ENCODE measurements at regions not wholly inside any gene's neighbourhood (a gene's known extent, or its start where the extent isn't known, plus 50 kb on each side); places are given as distances from the start of the nearest gene placed in this dataset.

DNA sequence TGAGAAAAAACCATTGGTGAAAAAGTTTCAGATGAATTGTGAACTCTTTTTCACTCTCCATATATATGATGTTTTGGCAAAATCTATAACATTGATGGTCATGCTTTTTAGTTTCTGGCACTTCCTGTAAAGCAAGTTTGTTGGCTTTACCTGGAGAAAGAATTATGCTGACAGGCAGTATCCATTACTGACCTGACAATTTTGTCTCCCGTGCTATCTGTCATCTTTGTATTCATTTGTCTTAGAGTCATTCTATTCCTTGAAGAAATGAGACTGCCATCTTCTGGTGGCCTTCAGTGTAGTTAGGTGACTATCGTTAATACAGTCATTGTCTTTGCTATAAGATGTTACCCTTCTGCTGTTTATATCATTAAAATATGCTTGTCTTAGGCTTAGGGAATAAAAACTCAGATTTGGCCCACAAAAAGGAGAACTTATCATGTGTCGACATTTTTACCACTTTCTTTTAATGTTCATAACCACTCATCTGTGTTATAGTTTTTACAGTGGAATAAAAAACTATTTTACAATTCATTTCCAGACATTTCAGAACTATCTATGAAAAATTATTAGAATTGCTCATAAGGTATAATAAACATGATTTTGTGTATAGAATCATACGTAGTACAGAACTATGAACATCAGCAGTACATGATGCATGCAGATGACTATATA, 707.0 kb downstream of the EPM2A start:
- in situ Hi-C loops (cut with MboI; ENCODE audit: low sequenced_read_pairs) = no loop called here

DNA sequence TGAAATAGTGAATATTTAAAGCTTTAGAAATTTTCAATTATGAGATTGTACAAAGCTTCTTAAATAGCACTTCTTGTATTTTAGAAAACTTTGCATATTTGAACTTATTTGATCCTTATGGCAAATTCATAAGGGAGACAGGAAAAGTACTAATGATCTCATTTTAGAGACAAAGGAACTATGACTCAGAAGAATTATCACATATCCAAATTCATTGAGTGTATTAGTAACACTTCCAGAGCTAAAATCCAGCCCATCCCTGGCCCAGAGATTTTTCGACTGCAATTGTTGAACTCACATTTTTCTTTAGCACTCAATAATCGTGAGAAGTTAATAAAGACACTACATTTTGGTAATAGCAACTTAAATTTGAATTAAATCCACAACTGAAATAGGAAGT, 704.3 kb downstream of the EPM2A start:
- in situ Hi-C loops (cut with MboI; ENCODE audit: low sequenced_read_pairs) = loop anchor here (10.0 kb wide), 1 partner anchor 446 kb away; no protein-coding TSS in a partner anchor

DNA sequence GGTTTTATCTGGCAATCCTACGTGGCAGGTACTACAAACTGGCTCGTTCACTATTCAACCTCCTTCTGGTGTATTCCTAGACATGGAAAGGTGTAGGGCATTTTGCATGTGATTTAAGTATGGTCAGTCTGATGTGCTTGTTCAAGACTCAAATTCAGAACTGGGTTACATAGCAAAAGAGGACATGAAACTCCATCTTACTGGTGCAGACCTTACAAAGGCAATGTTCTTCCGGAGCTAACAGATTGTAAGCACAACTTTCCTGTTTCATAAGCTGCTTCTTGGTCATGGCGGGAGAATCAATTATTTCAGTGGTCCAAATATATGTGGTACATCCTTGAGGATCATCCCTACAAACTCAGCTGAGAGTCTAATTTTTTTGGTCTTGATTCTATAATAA, 703.4 kb downstream of the EPM2A start:
- in situ Hi-C loops (cut with MboI; ENCODE audit: low sequenced_read_pairs) = loop anchor here (10.0 kb wide), 1 partner anchor 447 kb away; no protein-coding TSS in a partner anchor

DNA sequence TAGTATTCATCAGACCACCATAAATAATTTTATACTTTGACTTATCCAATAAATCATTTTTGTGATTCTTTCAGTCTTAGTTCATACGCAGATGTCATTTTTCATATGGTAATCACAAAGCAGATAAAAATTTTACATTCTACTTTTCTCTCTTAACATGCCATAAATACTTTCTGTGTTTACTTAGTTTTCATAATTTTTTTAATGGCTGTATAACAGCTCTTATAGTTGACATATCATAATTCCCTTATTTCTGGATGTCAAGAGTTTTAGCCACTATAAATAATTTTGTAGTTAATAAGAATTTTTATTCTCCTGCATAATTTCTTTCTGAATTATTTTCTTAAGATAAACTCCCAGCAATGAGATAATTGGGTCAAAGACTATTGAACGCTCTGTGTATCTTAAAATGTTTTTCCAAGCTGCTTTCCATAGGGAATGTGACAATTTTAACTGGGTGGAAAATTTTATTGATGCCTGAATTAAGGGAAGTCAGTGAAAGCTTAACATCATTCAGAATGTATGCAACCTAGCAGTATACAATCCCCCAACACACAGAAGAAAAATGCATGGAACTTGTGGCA, 702.7 kb downstream of the EPM2A start:
- in situ Hi-C loops (cut with MboI; ENCODE audit: low sequenced_read_pairs) = loop anchor here (10.0 kb wide), 1 partner anchor 448 kb away; no protein-coding TSS in a partner anchor

DNA sequence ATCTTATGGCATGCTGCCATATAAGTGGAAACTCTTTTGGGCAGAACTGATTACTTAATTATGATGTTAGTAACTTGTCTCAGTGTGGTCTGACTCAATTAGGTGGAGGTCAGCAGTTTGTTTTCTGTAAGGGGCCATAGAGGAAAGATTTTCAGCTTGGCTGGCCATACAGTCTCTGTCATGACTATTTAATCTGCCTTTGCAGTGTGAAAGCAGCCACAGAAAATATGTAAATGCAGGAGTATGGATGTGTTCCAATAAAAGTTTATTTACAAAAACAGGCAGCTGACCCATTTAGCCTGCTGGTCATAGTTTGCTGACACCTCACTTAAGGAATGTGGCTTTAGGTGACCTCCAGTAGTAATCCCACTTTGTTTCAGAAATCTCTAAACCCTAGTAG, 700.7 kb downstream of the EPM2A start:
- in situ Hi-C loops (cut with MboI; ENCODE audit: low sequenced_read_pairs) = loop anchor here (10.0 kb wide), 1 partner anchor 450 kb away; no protein-coding TSS in a partner anchor

DNA sequence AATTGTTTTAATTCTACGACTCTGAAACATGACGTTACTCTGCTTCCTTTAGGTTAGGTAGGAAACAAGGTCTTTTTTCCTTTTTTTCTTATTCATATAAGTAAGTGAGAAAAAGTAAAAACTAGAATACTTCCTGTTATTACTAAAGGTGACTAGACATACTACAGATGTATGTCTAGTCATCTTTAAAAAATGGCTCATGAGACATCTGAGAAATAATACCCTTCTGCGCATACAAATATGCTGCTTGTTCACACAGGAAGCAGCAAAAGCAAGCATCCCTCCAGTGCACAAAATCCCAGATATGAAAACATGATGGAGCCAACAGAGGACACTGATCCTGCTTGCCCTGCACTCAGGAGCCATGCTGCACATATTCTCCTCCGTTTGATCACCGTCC, 699.1 kb downstream of the EPM2A start:
- in situ Hi-C loops (cut with MboI; ENCODE audit: low sequenced_read_pairs) = loop anchor here (10.0 kb wide), 1 partner anchor 451 kb away; no protein-coding TSS in a partner anchor

DNA sequence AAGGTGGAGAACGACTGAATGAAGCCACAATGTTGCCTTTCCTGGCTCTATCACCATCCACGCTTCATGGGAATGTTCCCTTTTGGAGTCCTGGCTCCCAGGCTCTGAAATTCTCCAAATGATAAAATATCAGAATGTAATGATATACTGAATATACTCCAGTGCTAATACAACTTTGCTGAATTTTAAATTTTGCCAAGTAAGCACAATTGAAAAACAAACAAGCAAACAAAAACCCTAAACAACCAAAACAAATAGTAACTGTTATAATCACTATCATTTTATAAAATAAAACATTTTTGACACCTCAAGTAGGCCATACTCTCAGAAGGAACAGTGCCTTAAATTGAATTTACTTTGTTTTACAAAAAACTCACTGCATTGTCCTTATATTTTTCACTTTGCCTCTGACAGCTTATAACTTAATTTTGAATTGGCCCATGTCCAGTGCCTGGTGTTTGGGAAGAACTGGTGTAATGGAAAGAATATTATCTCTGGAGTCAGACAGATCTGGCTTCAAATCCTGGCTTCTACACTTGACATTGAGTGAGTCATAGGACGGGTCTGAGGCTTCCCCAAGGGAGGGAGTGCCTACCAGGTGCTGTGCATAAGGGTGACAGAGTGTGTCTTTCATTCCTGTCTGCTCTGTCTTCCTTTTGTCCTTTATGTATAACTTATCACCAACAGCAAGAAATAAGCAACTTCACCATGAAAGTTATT, 698.3 kb downstream of the EPM2A start:
- in situ Hi-C loops (cut with MboI; ENCODE audit: low sequenced_read_pairs) = loop anchor here (10.0 kb wide), 1 partner anchor 452 kb away; no protein-coding TSS in a partner anchor

DNA sequence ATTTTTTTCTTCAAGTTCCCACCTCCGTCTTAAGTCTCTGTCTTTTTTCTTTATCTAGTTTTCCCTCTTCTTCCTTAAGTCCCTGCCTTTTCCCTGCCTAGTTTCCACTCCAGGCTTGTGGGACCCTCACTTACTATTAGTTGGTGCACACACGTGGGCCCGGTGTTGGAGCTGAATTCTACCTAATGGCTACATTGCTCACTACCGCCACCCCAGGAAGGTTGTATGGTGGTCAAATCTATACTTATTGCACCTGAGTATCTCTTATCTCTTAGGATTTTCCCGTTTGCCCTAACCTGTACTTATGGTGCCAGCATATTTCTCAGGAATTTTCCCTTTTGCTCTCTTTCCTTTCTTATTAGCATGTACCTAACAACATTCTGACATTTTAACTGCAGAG, 692.8 kb downstream of the EPM2A start:
- in situ Hi-C loops (cut with MboI; ENCODE audit: low sequenced_read_pairs) = no loop called here

DNA sequence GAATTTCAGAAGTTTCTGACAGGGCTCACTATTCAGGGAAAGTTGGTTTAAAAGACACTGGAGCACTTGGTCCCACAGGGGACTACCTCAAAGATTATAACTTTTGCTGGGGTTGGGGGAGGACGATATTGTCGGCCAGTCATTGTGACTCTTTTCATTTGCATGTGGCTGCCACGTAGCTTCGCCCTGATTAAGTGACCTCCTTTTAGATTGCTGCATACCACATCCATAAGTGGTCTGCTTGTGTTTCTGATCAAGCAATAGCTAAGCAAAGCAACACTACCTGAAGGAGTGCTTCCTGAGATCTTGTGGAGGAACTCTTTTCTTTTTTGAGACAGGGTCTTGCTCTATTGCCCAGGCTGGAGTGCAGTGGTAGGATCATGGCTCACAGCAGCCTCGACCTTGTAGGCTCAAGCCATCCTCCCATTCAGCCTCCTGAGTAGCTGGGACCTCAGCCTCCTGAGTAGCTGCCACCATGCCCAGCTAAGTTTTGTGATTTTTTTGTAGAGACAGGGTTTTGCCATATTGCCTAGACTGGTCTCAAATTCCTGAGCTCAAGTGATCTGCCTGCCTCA, 691.3 kb downstream of the EPM2A start:
- in situ Hi-C loops (cut with MboI; ENCODE audit: low sequenced_read_pairs) = no loop called here

DNA sequence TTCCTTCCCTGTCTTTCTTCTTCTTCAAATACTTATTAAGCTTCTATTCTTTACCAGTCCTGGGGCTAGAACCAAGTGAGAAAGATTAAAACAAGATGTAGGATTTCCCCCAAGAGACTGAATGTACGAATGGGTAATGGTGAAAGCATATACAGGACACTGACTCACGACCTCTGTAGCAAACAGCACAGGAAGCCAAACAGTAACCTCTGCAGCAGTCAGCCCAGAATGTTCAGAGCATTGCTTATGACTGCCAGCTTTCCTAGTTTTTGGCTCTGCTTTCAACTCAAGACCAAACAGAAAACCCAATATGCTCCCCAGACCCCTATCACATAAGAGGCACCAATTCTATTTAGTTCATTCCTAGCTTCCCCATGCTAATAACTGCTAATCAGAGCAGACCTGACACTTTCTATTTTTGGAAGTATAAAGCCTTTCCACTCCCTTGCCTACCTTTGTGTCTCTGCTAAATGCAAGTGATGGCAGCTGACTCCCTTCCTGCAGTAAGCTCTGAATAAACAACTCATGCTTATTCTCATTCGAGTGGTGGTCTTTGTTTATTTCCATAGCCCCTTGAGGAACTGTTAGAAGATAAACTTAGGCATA, 690.6 kb downstream of the EPM2A start:
- in situ Hi-C loops (cut with MboI; ENCODE audit: low sequenced_read_pairs) = no loop called here

DNA sequence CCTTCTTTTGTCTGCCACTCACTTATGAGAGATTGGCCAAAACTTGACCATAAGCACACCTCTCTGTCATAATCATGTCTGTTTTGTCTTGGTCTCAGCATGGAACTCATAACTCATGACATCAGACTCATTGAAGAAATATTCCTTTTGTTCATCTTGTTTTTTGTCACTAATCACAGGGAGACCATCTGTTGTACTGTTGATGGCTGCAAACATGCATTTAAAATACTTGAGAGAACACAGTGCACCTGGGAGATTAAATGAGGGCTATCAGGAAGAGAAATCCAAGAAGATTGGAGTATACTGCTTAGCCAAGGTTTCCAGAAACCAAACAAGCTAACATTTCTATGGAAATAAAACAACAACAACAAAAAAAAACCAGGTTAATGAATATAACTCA, 689.7 kb downstream of the EPM2A start:
- in situ Hi-C loops (cut with MboI; ENCODE audit: low sequenced_read_pairs) = no loop called here

DNA sequence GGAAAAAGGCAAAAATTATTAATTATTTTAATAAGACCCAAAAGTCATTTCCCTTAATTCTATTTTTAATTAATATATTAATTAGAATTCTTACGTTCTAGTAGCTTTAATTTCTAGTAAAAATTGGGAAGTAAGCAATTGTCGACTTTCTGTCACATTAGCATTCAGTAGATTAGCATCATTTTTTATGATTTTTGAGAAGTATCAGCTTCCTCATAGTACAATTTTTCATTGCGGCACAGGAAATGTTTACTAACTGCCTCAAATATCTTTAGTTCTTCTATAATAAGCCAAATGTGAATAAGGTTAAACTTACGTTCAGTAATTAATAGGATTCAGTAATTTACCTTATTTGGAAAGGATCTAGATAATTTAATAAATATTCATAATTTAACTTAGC, 687.4 kb downstream of the EPM2A start:
- in situ Hi-C loops (cut with MboI; ENCODE audit: low sequenced_read_pairs) = no loop called here

DNA sequence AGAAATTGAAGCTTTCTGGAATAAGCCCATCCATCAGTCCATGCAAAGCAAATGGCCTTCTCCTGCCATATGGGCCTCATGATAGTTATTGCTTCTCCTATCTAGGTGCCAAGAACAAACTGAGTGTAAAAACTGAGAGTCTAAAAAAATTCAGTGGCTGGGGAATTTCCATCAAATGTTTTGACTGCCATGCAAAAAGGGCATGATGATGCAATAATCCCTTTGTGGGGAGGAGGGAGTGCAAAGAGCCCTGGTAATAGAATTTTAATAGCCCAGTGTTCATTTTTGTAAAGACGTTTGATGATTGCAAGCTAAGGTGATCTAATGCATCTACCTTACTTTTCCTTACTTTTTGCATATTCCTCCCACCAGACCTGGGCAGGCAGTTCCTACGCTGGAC, 683.7 kb downstream of the EPM2A start:
- in situ Hi-C loops (cut with MboI; ENCODE audit: low sequenced_read_pairs) = no loop called here

DNA sequence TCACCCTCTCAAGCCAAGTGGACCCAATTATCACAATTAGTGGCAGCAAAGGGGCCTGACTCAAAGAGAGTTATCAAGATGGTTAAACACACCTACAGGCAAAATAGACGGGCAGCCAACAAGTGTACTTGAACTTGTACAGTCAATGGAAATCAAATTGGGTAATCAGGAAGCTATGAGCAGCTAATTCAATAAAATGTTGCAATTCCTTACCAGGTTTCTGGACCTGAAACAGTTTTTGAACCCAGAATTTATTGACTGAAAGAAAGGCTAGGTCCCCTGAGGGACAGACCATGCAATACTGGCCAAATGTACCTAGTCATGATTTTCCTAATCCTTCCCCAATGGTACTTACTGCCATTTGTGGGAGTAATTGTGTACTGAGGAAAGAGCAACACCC, 679.8 kb downstream of the EPM2A start:
- in situ Hi-C loops (cut with MboI; ENCODE audit: low sequenced_read_pairs) = no loop called here

DNA sequence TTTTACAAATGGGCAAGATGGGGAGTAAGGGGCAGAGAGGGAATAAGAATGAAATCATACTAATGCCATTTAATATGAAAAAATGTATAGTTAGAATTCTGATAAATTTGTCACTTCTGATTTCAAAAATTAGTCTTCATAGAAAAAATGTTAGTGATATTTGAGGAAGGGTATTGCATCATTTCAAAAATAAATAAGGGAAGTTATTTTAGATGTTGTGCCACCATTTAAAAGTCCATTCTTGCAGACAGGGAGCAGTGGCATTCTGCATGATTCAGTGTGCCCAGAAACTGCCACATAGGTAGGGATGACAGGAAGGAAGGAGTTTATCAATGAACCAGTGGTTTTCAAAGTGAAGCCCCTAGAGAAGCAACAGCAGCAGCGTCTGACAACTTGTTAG, 674.6 kb downstream of the EPM2A start:
- in situ Hi-C loops (cut with MboI; ENCODE audit: low sequenced_read_pairs) = no loop called here

DNA sequence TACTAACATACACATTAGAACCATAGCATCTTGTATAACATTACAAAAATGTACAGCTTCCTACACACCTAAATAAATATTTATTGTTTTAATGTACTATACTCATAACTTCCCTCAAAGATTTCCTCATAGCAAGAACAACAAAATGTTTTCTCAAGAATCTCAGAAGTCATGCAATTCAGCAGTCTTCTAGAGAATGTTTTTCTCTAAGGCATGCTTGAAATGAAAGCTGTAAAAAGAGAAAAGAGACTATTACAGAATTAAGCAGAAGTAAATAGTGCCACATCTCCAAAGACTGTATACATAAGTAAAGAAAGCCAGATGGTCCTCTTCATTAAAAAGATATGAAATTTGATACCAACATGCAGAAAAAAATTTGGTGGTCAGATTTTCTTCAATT, 672.2 kb downstream of the EPM2A start:
- in situ Hi-C loops (cut with MboI; ENCODE audit: low sequenced_read_pairs) = no loop called here

DNA sequence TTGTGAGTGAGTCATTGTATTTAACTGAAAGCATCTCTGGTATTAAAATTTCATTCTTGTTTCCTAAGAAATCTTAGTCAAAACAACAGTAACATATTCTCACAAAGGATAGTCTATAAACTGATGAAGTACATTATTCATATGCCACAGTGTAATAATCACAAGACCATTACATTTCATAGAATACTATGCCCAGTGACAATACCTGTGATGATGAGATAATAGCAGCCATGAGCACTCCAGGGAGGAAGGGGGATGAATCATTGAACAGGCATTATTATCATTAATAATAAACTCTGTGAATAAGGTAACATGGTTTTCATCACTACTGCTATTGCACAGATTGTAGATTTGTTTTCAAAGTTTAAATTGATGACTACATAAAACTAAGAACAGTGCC, 667.9 kb downstream of the EPM2A start:
- in situ Hi-C loops (cut with MboI; ENCODE audit: low sequenced_read_pairs) = no loop called here

DNA sequence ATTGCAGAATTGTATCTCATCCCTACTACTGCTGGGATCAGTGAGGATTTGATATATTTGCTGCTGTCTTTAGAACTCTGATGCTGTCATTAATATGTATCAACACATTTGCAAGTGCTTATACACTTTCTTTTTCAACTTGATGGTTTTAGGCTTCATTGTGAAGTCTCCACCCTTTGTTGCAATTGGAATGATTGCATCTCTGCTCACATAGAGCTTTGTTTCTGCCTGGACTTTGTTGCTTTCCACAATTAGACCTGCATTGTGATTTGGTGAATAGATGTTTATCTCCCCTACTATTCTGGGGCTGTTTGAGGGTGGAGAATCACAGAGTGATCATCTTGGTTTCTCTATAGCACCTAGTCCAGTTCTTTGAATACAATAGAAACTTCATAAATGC, 666.7 kb downstream of the EPM2A start:
- in situ Hi-C loops (cut with MboI; ENCODE audit: low sequenced_read_pairs) = no loop called here

DNA sequence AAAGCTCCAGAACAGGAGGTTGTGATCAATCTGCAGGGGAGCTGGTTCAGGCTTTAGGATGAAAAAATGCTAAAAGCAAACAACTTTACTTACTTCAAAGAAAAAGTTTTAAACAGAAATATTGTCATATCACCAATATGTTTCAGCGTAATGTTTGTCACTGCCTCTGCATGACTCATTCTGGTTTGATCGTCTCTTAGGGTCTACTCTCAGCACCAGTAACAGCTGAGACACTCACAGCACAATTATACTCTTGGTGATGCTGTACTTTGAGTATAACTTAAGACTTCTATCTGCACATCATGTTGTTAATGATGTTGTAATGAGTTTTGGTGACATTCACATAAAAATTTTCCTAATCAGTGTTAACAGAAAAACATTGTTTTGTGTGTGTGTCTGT, 665.4 kb downstream of the EPM2A start:
- in situ Hi-C loops (cut with MboI; ENCODE audit: low sequenced_read_pairs) = no loop called here

DNA sequence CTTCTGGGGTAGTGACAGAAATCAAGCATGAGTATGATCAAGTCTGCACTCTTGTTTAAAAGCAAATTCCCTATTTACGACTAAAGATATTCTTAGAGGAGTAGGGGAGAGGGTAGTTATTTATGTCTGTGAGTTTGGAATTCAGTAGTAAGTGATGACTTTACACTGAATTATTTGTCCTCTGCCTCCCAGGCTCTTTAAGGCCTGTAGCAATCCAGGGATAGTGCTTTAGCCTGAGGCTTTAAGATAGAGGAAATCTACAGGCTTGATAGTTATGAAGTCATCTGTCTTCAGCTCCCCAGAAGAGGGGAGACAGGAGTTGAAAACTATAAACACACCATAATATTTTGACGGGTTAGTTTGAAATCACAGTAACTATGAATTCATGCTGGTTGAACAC, 664.5 kb downstream of the EPM2A start:
- in situ Hi-C loops (cut with MboI; ENCODE audit: low sequenced_read_pairs) = no loop called here

DNA sequence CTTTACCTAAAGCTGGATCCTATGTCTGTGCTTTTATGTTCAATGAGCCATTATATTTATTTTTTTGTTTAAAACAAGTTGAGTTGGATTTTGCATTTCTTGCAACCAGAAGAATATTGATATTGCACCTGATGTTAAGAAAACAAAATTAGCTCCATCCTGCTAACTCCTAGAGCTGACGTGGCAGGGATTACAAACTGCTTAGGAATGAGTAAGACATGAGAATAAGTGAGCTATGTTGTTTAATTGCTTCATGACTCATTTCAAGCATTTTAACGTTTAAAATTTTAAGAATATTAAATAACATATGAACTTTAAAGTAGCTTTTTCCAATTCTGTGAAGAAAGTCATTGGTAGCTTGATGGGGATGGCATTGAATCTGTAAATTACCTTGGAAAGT, 663.5 kb downstream of the EPM2A start:
- in situ Hi-C loops (cut with MboI; ENCODE audit: low sequenced_read_pairs) = no loop called here
